NCI-H510A treated with DMSO at 0.1 percent for 48 hours (cell line): ENCODE measurements at regions not wholly inside any gene's neighbourhood (a gene's known extent, or its start where the extent isn't known, plus 50 kb on each side); places are given as distances from the start of the nearest gene placed in this dataset.

Experiments used
- DNase-seq: peaks from one replicate; lab custom pipeline; 2025; lab: John Stamatoyannopoulos, UW

DNA sequence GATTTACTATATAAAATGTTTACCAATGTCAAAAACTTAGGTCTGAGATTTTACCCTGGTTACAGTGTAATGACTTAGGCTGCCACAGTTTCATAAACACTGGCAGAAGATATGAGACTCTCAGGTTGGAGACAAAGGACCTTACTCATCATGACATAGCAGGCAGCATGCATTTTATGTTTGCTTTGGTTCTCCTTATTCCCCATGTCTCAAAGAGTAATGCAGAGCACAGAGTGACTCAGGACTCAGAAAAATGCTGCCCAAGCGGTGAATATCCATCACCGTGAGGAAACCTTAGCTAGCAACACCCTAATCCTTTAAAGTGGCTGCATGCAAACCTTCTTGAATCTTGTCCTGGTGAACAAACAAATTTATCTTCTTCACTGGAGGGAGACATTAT, 112.1 kb upstream of the EYS start:
- DNase-seq = no peak

DNA sequence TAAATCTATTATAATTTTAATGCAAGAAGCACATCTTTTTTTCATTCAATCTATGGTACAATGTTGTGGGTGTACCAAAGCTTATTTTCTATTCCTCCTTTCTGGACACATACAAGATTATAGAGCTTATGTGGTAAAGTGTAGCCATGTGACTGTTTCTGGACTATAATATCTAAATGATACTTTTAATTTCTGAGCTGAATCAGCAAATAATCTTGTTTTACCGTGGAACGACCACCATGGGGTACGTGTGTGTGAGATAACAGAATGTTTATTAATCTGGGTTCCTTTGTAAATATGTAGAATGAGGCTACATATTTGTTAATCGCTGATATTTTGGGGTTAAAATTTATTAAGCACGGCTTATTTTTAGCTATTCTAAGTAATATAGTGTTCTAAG, 111.5 kb upstream of the EYS start:
- DNase-seq = no peak

DNA sequence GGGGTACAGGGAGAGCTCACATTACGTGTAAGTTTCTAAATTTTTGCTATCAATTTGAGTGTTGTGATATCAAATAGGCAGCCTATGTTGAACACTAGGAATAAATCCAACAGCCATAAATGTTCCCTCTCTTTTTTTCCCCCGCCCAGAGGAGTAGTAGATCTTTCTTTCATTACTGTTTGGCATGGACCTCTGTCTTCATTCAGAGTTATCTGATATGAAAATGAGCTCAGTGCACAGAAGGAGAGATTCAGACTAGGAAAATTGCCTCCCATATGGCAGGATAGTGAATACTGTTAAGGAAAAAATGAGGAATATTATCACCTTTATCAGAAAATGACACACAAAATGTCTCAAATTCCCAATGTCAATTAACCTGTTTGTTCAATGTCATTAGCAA, 110.0 kb upstream of the EYS start:
- DNase-seq = no peak

DNA sequence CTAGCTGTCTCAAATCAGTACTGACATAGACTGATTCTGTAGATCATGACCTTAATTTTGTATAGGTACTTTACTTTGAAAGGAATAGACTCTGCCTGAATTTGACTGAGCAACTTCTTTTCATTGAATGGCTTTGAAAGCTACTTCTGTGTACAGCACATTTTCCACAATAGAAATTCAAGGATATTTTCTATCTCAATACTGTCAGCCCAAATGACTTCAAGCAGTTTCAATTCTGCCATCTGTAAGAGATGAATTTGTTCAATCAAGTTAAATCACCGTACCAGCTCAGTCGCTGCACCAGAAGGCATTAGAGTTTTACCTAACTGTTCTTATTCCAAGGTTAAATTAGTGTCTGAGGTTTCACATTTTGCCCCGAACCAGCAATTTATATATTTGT, 107.0 kb upstream of the EYS start:
- no peak for DNase-seq

DNA sequence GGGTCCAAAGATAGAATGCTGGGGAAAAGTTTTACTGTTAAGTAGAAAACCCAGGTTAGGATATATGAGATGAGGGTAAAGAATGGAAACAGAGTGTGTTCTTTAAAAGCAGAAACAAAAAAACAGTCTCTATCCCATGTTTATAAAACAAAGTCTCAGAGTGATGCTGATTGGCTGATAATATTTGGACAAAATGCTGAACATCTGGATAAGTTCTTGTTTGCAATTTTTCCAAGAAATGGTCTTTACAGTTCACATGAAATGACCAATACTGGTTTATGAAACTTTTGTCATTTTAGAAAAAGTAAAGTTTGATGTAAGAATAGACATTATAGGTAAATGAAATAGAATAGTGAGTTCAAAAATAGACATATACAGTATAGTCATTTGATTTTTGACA, 96.2 kb upstream of the EYS start:
- no peak for DNase-seq

DNA sequence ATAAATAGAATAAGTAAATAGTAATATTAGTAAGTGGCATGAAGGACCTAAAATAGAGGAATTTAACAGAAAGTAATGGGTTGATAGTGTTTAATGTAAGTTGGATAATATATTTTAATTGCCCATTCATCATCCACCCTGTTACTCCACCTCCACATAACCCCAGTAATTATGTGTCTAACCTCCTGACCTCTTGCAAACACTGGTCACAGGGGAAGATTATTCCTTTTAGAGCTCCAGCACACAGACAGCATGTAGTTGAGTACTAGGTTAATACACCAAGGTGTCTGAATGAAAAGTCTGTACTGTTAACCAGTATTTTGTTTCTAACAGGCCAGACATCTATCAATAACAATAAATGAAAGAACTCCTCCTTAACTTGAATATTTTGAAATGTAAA, 92.4 kb upstream of the EYS start:
- no peak for DNase-seq

DNA sequence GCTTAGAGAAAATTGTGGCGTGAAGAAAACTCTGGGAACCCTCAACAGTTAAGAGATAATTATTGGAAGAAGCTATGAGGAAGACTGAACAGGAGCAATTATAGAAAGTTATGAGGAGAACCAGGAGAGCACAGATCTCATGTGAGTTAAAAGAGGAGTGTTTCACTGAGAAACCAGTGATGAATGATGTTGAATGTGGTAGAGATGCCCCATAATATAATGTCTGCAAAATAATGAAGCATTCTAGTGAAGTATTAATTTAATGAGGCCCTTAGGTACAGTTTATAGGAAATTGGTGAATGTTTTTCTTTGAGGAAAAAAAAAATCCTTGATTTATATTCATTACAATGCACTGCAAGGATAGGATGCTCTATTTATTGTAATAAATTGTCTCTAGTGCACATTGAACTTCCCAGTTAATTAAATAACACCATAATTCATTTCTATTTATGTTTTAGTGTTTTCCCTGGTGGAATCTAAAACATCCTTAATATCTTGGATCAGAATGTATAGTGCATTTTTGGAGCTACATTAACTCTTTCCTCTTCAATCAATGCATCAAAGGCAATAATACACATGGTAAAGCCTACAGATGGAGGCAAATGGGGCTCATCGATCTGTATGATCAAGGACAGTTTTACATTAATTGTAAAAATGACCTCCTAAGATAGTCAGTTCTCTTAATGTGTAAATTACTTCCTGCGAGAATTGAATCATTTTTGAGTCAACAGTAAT, 91.4 kb upstream of the EYS start:
- no peak for DNase-seq

DNA sequence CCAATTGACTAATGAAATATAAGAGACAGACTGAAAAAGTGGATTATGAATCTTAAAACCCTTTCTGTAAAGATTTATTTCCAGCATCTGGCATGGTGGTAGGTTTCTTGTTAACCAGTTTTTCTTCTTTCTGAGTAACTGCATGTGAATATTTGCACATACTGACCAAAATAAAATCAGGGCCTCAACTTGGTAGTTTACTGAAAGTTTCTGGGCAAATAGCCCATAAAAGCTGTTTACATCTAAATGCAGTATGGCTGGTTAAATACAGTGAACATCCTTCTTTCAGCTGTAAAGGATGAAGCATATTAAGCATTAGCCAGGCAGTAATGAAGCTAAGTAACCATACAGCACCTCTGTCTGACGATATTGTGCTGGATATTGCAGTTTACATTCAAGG, 83.6 kb upstream of the EYS start:
- no peak for DNase-seq

DNA sequence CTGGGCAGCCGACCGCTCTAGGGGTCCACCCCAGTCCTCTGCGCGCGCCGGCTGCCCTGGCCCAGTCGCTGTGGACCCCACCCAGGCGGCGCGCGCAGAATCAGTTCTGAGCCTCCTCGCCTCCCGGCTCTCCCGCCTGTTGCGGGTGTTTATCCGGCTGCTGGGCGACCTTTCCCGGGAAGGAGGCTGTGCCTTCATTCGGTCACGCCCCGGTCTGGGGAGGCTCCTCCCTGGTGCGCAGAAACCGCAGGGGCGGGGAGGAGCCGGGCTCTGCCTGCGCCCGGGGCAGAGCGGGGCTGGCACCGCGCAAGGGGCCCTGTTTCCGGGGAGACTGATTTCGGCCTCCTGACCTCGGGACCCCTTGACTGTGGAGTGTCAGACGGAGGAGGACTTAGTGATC, 80.8 kb upstream of the EYS start:
- DNase-seq = no peak

DNA sequence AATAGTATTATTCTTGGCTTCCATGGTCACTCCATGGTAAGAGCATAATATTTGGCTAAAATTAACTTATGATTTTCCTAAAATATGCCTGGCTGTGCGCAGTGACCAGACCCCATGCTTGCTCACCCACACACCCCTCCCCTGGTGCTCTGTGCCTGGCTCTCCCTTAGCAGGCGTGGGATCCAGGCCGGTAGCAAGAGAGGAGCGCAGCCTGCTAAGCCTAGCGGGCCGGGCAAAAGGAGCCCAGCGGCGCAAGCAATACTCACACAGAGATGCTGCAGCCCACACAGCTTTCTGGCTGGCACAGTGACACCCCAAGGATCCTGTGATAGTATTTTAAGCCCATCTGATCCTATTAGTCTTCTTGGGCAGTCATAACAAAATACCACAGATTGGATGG, 79.8 kb upstream of the EYS start:
- no peak for DNase-seq

DNA sequence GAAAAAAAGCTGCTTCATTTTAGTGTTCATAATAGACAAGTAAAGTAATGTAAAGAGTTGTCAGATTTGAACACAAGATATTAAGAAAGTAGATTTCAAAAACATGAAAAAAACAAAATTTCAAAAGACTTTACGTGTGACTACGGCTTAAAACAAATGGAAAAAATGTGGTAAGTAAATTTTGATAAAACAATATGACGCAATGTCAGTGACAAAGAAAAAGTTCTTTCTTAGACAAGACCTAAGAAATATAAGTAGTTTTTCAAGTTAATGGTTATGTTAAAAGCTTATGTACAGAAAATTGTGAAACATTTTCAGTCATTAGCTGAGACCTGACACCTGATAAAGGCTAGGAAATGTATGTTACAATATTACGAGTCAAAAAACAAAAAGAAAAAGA, 73.7 kb upstream of the EYS start:
- DNase-seq = no peak

DNA sequence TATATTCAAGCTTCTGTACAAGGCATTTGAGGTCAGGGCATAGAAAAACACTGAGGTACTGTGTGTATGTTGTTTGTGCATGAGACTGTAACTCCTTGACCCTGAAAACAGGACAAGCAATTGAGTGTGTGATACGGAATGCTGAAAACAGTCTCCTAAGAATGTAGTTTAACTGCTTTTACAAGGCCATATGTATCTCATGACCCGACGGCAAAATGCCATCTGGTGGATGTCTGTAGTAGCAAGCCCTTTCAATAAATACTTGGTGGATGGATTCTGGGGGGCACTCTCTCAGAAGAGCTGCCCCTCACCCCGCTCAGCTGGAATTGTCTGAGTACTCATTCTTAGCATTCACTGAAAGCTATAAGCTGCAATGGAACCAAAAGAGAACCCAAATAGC, 69.3 kb upstream of the EYS start:
- no peak for DNase-seq

DNA sequence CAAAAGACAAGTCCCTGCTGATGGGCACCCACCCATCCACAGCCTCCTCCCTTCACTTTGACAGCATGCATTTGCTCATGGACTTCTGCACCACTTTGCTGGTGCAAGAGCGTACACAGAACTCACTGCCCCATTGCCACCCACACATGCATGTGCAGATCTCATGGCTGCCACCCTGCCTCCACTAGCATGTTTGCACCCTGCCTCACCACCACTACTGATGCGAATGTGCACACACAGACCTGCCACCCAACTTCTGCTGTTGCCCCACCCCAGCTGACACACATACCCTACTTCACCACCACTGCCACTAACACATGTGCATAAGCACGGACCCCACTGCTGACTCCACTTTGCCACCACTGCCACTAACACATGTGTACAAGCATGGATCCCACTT, 64.9 kb upstream of the EYS start:
- no peak for DNase-seq

DNA sequence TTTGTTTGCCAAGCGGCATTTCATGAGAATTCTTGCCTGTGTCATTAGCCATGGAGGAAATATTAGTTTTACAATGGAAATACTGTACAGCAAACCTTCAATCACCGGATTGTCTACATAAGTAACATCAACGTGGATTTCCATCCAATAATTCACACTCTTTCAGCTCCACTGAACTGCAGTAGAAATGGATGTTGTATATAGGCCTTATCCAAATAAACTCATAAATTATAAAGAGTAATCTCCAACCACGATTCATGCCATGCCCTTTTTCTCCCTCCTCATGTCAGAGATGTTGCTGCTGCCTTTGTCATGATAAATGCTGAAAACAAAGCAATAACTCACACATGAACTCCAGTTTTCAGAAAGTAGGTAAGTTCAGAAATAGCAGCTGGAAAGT, 54.9 kb upstream of the EYS start:
- DNase-seq = no peak

DNA sequence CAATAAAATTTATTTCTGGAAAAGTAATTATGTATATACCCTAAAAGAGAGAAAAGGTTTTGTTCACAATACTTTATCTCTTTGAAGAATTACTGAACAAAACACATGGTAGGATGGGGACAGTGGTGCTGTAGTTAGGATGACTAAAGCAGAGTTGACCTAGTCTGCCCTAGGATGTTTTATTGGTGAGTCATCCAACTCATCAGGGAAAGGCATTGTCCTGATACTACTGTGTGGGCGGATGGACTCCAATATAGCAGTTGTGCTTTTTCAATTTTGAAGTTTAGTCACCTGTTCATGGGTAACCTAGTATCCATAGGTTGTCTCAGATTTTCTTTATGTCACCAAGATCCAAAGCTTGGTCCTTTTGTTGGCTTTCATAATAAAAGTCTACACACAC, 53.3 kb upstream of the EYS start:
- no peak for DNase-seq
